Hepatocyte (in vitro differentiated cells): ENCODE measurements at regions not wholly inside any gene's neighbourhood (a gene's known extent, or its start where the extent isn't known, plus 50 kb on each side); places are given as distances from the start of the nearest gene placed in this dataset.
A peak's percentile ranks its signal among the peaks of the same experiment; 100 is the strongest.

Experiments
- DNase-seq: peaks from one replicate; pipeline ENCODE4 v3.0.0-alpha.2; 2016; ENCODE audit warnings: low spot score
- H2AFZ ChIP-seq: fragments of 200-600 bp; sonication (generic); 2 replicates; pipeline ENCODE4 v1.6.0; 2016; ENCODE audit warnings: antibody characterized with exemption, mild to moderate bottlenecking
- H3K27ac ChIP-seq: fragments of 200-600 bp; sonication (generic); 2 replicates; pipeline ENCODE4 v1.5.1; 2016; ENCODE audit warnings: mild to moderate bottlenecking
- H3K27me3 ChIP-seq: fragments of 200-600 bp; sonication (generic); 2 replicates; pipeline ENCODE4 v1.6.1; 2016
- H3K36me3 ChIP-seq: fragments of 200-600 bp; sonication (generic); replicated peaks from 2 replicates; pipeline ENCODE4 v1.5.1; 2016; ENCODE audit warnings: low read depth; ENCODE audit not compliant: insufficient read depth
- H3K4me1 ChIP-seq: fragments of 200-600 bp; sonication (generic); 2 replicates; pipeline ENCODE4 v1.5.1; 2016; ENCODE audit warnings: mild to moderate bottlenecking, moderate library complexity; ENCODE audit not compliant: insufficient read depth
- H3K4me2 ChIP-seq: fragments of 200-600 bp; sonication (generic); 2 replicates; pipeline ENCODE4 v1.6.0; 2016
- H3K4me3 ChIP-seq: fragments of 200-600 bp; sonication (generic); 2 replicates; pipeline ENCODE4 v1.5.1; 2016; ENCODE audit warnings: mild to moderate bottlenecking
- H3K79me2 ChIP-seq: fragments of 200-600 bp; sonication (generic); 2 replicates; pipeline ENCODE4 v1.6.0; 2017; ENCODE audit warnings: mild to moderate bottlenecking
- H3K9me2 ChIP-seq: fragments of 200-600 bp; sonication (generic); replicated peaks from 2 replicates; pipeline ENCODE4 v1.6.0; 2017; ENCODE audit warnings: mild to moderate bottlenecking; ENCODE audit not compliant: insufficient read depth
- H3K9me3 ChIP-seq: fragments of 200-600 bp; sonication (generic); 2 replicates; pipeline ENCODE4 v1.5.1; 2016; ENCODE audit warnings: low read depth, mild to moderate bottlenecking
- H4K20me1 ChIP-seq: fragments of 200-600 bp; sonication (generic); 2 replicates; pipeline ENCODE4 v1.6.0; 2016; ENCODE audit warnings: mild to moderate bottlenecking; ENCODE audit not compliant: insufficient read depth, poor library complexity, severe bottlenecking
- CTCF ChIP-seq: fragments of 200-600 bp; sonication (generic); IDR thresholded peaks from 2 replicates; pipeline ENCODE4 v1.5.1; 2016; ENCODE audit warnings: antibody characterized with exemption, mild to moderate bottlenecking; ENCODE audit not compliant: poor library complexity
- EZH2 ChIP-seq: fragments of 200-600 bp; sonication (generic); IDR thresholded peaks from 2 replicates; pipeline ENCODE4 v1.6.1; 2016; ENCODE audit warnings: antibody characterized with exemption, mild to moderate bottlenecking, borderline replicate concordance
- EZH2phosphoT487 ChIP-seq: fragments of 200-600 bp; sonication (generic); IDR thresholded peaks from one replicate; pipeline ENCODE4 v1.6.1; 2018; ENCODE audit warnings: antibody characterized with exemption, mild to moderate bottlenecking, low read depth, moderate library complexity; ENCODE audit not compliant: unreplicated experiment, severe bottlenecking
- WGBS: methylation state at CpG from one replicate; pipeline ENCODE4 v1.1.6; 2016; ENCODE audit warnings: low lambda C conversion rate; ENCODE audit errors: missing lambda C conversion rate; 5-methylcytosine and 5-hydroxymethylcytosine counted together

GRCh38 chr11:92361551-92361950 lies 136.9 kb downstream of the FAT3 start:
- Histone ChIP-seq H3K79me2 (no peaks in the 10 kb centered on the region), H3K9me2 (no peaks in the 10 kb centered on the region), H3K9me3 (no peaks in the 10 kb centered on the region), H3K36me3 (no peaks in the 10 kb centered on the region), H3K4me3 (no peak overlapping the region), H3K4me2 (no peak overlapping the region), H3K27me3 (no peaks in the 10 kb centered on the region), H3K4me1 (no peaks in the 10 kb centered on the region), H3K27ac (no peak overlapping the region), H2AFZ (no peak overlapping the region), H4K20me1 (no peaks in the 10 kb centered on the region)
- 96% methylated on average over 2 of the region's 2 CpGs for WGBS
- no peak for TF ChIP-seq EZH2phosphoT487
- TF ChIP-seq EZH2, result no peak
- TF ChIP-seq CTCF, result no peak
- no peak for DNase-seq

GRCh38 chr11:92362989-92363388 lies 138.4 kb downstream of the FAT3 start:
- H2AFZ ChIP-seq, result no peak overlapping the region
- DNase-seq, result no peak
- H3K4me2 ChIP-seq, result no peak overlapping the region
- no peak for TF ChIP-seq EZH2
- no peak for TF ChIP-seq CTCF
- no peak for TF ChIP-seq EZH2phosphoT487
- no peaks in the 10 kb centered on the region for H3K9me3 ChIP-seq
- H3K9me2 ChIP-seq, result no peaks in the 10 kb centered on the region
- H3K4me1 ChIP-seq, result no peaks in the 10 kb centered on the region
- no peaks in the 10 kb centered on the region for H4K20me1 ChIP-seq
- 54% methylated on average over 1 of the region's 1 CpG for WGBS
- H3K36me3 ChIP-seq, result no peaks in the 10 kb centered on the region
- H3K27ac ChIP-seq, result no peak overlapping the region
- H3K27me3 ChIP-seq, result no peaks in the 10 kb centered on the region
- H3K4me3 ChIP-seq, result no peak overlapping the region
- no peaks in the 10 kb centered on the region for H3K79me2 ChIP-seq

GRCh38 chr11:92364177-92364576 lies 139.6 kb downstream of the FAT3 start:
- no peak overlapping the region for H3K4me3 ChIP-seq
- H3K4me2 ChIP-seq, result no peak overlapping the region
- no peak for DNase-seq
- H3K79me2 ChIP-seq, result no peaks in the 10 kb centered on the region
- H3K36me3 ChIP-seq, result no peaks in the 10 kb centered on the region
- H2AFZ ChIP-seq, result no peak overlapping the region
- H3K27ac ChIP-seq, result no peak overlapping the region
- H4K20me1 ChIP-seq, result no peaks in the 10 kb centered on the region
- H3K27me3 ChIP-seq, result no peaks in the 10 kb centered on the region
- H3K4me1 ChIP-seq, result no peaks in the 10 kb centered on the region
- H3K9me3 ChIP-seq, result no peaks in the 10 kb centered on the region
- no peaks in the 10 kb centered on the region for H3K9me2 ChIP-seq
- no peak for TF ChIP-seq EZH2phosphoT487
- no peak for TF ChIP-seq EZH2
- no peak for TF ChIP-seq CTCF
- WGBS, result 53% methylated on average over 4 of the region's 4 CpGs

- Histone ChIP-seq H3K27ac (no peak overlapping the region), H4K20me1 (no peaks in the 10 kb centered on the region), H2AFZ (no peak overlapping the region), H3K9me2 (no peaks in the 10 kb centered on the region), H3K9me3 (no peaks in the 10 kb centered on the region), H3K79me2 (no peaks in the 10 kb centered on the region), H3K4me2 (no peak overlapping the region), H3K36me3 (no peaks in the 10 kb centered on the region), H3K4me3 (no peak overlapping the region), H3K27me3 (no peaks in the 10 kb centered on the region), H3K4me1 (no peaks in the 10 kb centered on the region)
- 29% methylated on average over 3 of the region's 3 CpGs for WGBS
- DNase-seq, result peak; percentile 18
- TF ChIP-seq EZH2phosphoT487 (no peak), CTCF (no peak), EZH2 (no peak)
Measured at GRCh38 chr11:92376146-92376599, 151.6 kb downstream of the FAT3 start.
